ENCODE measurements at regions not wholly inside any gene's neighbourhood (a gene's known extent, or its start where the extent isn't known, plus 50 kb on each side); places are given as distances from the start of the nearest gene placed in this dataset.

- no peaks in the 10 kb centered on the region for H3K36me3 ChIP-seq
- intact Hi-C loops (cut with DNase I) = no loop called here
- no peak for DNase-seq
- no peaks in the 10 kb centered on the region for H3K27me3 ChIP-seq
- H3K27ac ChIP-seq = no peak overlapping the region
- TF ChIP-seq, protein P1, sequence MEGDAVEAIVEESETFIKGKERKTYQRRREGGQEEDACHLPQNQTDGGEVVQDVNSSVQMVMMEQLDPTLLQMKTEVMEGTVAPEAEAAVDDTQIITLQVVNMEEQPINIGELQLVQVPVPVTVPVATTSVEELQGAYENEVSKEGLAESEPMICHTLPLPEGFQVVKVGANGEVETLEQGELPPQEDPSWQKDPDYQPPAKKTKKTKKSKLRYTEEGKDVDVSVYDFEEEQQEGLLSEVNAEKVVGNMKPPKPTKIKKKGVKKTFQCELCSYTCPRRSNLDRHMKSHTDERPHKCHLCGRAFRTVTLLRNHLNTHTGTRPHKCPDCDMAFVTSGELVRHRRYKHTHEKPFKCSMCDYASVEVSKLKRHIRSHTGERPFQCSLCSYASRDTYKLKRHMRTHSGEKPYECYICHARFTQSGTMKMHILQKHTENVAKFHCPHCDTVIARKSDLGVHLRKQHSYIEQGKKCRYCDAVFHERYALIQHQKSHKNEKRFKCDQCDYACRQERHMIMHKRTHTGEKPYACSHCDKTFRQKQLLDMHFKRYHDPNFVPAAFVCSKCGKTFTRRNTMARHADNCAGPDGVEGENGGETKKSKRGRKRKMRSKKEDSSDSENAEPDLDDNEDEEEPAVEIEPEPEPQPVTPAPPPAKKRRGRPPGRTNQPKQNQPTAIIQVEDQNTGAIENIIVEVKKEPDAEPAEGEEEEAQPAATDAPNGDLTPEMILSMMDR (IDR thresholded peaks at IDR 0.05) = no peak
- no peak for TF ChIP-seq POLR2A (IDR thresholded peaks at IDR 0.05)
- WGBS, 2 donors = 82 to 88% methylated on average over 4 of the region's 4 CpGs
- no peak overlapping the region for H3K4me3 ChIP-seq
- no peaks in the 10 kb centered on the region for H3K4me1 ChIP-seq
- H3K9me3 ChIP-seq = no peaks in the 10 kb centered on the region
Observed at GRCh38 chr7:20561466-20561865, 54.0 kb upstream of the ABCB5 start.

DNA sequence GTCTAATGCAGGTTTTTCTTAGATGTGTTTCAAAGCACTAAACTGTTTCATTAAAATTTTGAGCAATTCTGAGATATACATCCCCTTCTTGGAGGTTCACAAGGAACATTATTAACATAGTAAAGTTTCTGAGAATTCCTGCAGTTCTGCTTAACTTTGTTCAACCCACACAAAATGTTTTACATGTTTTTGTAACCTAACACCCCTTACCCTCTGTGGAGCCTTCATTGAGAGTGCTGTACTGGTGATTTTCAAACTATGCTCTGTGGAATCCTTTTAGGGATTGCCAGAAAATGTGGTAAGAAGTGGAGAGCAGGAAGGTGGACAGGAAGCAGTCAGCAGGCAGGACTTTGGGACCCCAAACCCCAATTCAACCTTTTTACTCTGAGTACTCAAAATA lies 53.6 kb upstream of the ABCB5 start:
- Histone ChIP-seq H3K27ac (no peak overlapping the region), H3K9me3 (no peaks in the 10 kb centered on the region), H3K27me3 (no peaks in the 10 kb centered on the region), H3K36me3 (no peaks in the 10 kb centered on the region), H3K4me1 (no peaks in the 10 kb centered on the region), H3K4me3 (no peak overlapping the region)
- intact Hi-C loops (cut with DNase I) = no loop called here
- TF ChIP-seq POLR2A (IDR thresholded peaks at IDR 0.05) = no peak
- TF ChIP-seq, protein P1 (IDR thresholded peaks at IDR 0.05) = no peak
- DNase-seq = no peak

DNA sequence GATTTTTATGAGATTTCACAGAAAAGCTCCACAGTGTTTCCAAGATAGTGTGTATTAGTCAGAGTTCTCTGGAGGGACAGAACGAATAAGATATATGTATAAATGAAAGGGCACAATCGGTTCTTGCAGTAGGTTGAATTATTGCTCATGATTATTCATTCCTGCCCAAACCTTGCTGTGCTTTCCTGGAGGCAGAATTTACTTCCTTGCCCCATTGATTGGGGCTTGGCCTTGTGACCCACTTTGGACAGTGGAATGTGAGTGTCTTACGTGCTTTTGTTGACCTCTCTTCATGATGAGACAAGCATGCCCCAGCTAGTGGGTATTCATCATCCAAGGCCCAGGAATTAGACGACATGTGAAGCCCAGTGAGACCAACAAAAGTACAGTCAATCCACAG lies 53.0 kb upstream of the ABCB5 start:
- Histone ChIP-seq H3K4me1 (no peaks in the 10 kb centered on the region), H3K27me3 (no peaks in the 10 kb centered on the region), H3K4me3 (no peak overlapping the region), H3K9me3 (no peaks in the 10 kb centered on the region), H3K27ac (no peak overlapping the region), H3K36me3 (no peaks in the 10 kb centered on the region)
- DNase-seq = no peak
- 39 to 55% methylated on average over 4 of the region's 4 CpGs for WGBS, 2 donors
- intact Hi-C loops (cut with DNase I) = no loop called here
- TF ChIP-seq, protein P1 (IDR thresholded peaks at IDR 0.05) = no peak
- no peak for TF ChIP-seq POLR2A (IDR thresholded peaks at IDR 0.05)

All from esophagus squamous epithelium (tissue), 5 donors.